Naive thymus-derived CD4-positive, alpha-beta T cell (primary cell): ENCODE measurements at regions not wholly inside any gene's neighbourhood (a gene's known extent, or its start where the extent isn't known, plus 50 kb on each side); places are given as distances from the start of the nearest gene placed in this dataset.

Source experiments
- ATAC-seq: fragments of 150-1000 bp; cut with Tn5 transposase; 2 replicates; pipeline ENCODE4 v1.10.0; 2021; ENCODE audit warnings: mild to moderate bottlenecking, moderate library complexity
- CTCF ChIA-PET: fragments of 350-600 bp; sonication (Branson Sonifier 250); formaldehyde crosslinking; loops from one replicate; lab custom pipeline; 2021; ENCODE audit warnings: antibody characterized with exemption; lab: Charles Lee
- POLR2A ChIA-PET: fragments of 350-600 bp; sonication (Branson Sonifier 250); formaldehyde crosslinking; loops from one replicate; lab custom pipeline; 2021; ENCODE audit warnings: antibody characterized with exemption, inconsistent platforms; lab: Charles Lee
- DNase-seq, 9 donors: peaks; one replicate each; pipeline versions ENCODE4 v3.0.0 to v3.0.0-alpha.2; 2020 to 2022; ENCODE audit warnings: mixed read lengths in 1 of 9
- H3K27ac ChIP-seq: one replicate; pipeline ENCODE4 v1.7.0; 2013; ENCODE audit warnings: mild to moderate bottlenecking, low read depth, low read length, moderate library complexity
- H3K27me3 ChIP-seq, 2 donors: one replicate each; pipeline ENCODE4 v1.7.0; 2013; ENCODE audit warnings: low read length in 2 of 2, mild to moderate bottlenecking in 2 of 2, moderate library complexity in 2 of 2; ENCODE audit not compliant: control insufficient read depth in 2 of 2, insufficient read depth in 2 of 2
- H3K36me3 ChIP-seq, 3 experiments: 1 replicate in 2 of 3; 2 replicates in 1 of 3; pipeline ENCODE4 v1.7.0; 2013; ENCODE audit warnings: low read length in 3 of 3, mild to moderate bottlenecking in 3 of 3, moderate library complexity in 1 of 3; ENCODE audit not compliant: insufficient read depth in 3 of 3, control insufficient read depth in 2 of 3
- H3K4me1 ChIP-seq, 2 donors: one replicate each; pipeline ENCODE4 v1.7.0; 2013; ENCODE audit warnings: low read length in 2 of 2, mild to moderate bottlenecking in 2 of 2, moderate library complexity in 1 of 2; ENCODE audit not compliant: control insufficient read depth in 2 of 2, insufficient read depth in 2 of 2
- H3K4me3 ChIP-seq: 2 replicates; pipeline ENCODE4 v1.7.0; 2013; ENCODE audit warnings: mild to moderate bottlenecking, low read length
- H3K9me3 ChIP-seq, 3 experiments: 1 replicate in 2 of 3; 2 replicates in 1 of 3; pipeline ENCODE4 v1.7.0; 2013; ENCODE audit warnings: low read length in 3 of 3; ENCODE audit not compliant: control insufficient read depth in 2 of 3
- H3K27ac Mint-ChIP-seq, 9 donors: one replicate each; pipeline ENCODE4 v1.8.0; 2020 to 2022; ENCODE audit warnings: mixed read lengths in 9 of 9, mild to moderate bottlenecking in 8 of 9, moderate library complexity in 5 of 9, inconsistent platforms in 2 of 9
- H3K27me3 Mint-ChIP-seq, 5 donors: one replicate each; pipeline ENCODE4 v1.8.0; 2021 to 2022; ENCODE audit warnings: mixed read lengths in 5 of 5, mild to moderate bottlenecking in 1 of 5
- H3K36me3 Mint-ChIP-seq, 5 donors: one replicate each; pipeline ENCODE4 v1.8.0; 2020 to 2022; ENCODE audit warnings: mixed read lengths in 5 of 5, mild to moderate bottlenecking in 3 of 5, inconsistent platforms in 1 of 5
- H3K4me1 Mint-ChIP-seq, 7 donors: one replicate each; pipeline ENCODE4 v1.8.0; 2020 to 2022; ENCODE audit warnings: mixed read lengths in 7 of 7, mild to moderate bottlenecking in 3 of 7, inconsistent platforms in 1 of 7
- H3K4me3 Mint-ChIP-seq, 10 donors: one replicate each; pipeline ENCODE4 v1.8.0; 2020 to 2022; ENCODE audit warnings: mild to moderate bottlenecking in 10 of 10, mixed read lengths in 10 of 10, moderate library complexity in 6 of 10, inconsistent platforms in 2 of 10
- H3K9me3 Mint-ChIP-seq, 11 donors: one replicate each; pipeline ENCODE4 v1.8.0; 2020 to 2022; ENCODE audit warnings: mixed read lengths in 11 of 11, mild to moderate bottlenecking in 4 of 11, inconsistent platforms in 1 of 11, moderate library complexity in 1 of 11
- intact Hi-C, 2 donors: fragments of 100-400 bp; cut with micrococcal nuclease; formaldehyde crosslinking; loops; one replicate each; pipeline ENCODE4 v1.15.1; 2023

GRCh38 chr14:75333606-75334548 lies 55.2 kb downstream of the FOS start:
- POLR2A ChIA-PET, result interaction anchor here (0.6 to 1.7 kb wide), 9 partner anchors 9 to 227 kb away, joined by 3 to 6 read pairs (median 3); no protein-coding TSS in a partner anchor
- peaks cover 0 to 5% (median 0%) of the 10 kb centered on the region in 11 donors for H3K9me3 Mint-ChIP-seq
- intact Hi-C loops, result loop anchor here in 1 of 2 donors (1.0 to 10.0 kb wide), 2 partner anchors 91 to 155 kb away; partner anchors contain the start of gene JDP2
- Histone ChIP-seq H3K27ac (peak overlapping the region; percentile 77), H3K4me1 (peaks cover 12 to 14% of the 10 kb centered on the region in 2 donors), H3K36me3 (no peaks in the 10 kb centered on the region), H3K9me3 (no peaks in the 10 kb centered on the region), H3K4me3 (peak overlapping the region; percentile 71), H3K27me3 (no peaks in the 10 kb centered on the region)
- DNase-seq, result peak; percentile 36 to 80 (median 72)
- peak overlapping the region; percentile 90 to 99 (median 98) for H3K27ac Mint-ChIP-seq
- H3K36me3 Mint-ChIP-seq, result peaks cover 0 to 4% (median 0%) of the 10 kb centered on the region in 5 donors
- H3K27me3 Mint-ChIP-seq, result peaks cover 0 to 18% (median 0%) of the 10 kb centered on the region in 5 donors
- CTCF ChIA-PET, result interaction anchor here (0.7 to 1.2 kb wide), 6 partner anchors 9 to 725 kb away, joined by 3 to 6 read pairs (median 4); no protein-coding TSS in a partner anchor
- H3K4me1 Mint-ChIP-seq, result peaks cover 20 to 42% (median 28%) of the 10 kb centered on the region in 7 donors
- peak; percentile 94 for ATAC-seq
- peak overlapping the region; percentile 84 to 93 (median 88) for H3K4me3 Mint-ChIP-seq

DNA sequence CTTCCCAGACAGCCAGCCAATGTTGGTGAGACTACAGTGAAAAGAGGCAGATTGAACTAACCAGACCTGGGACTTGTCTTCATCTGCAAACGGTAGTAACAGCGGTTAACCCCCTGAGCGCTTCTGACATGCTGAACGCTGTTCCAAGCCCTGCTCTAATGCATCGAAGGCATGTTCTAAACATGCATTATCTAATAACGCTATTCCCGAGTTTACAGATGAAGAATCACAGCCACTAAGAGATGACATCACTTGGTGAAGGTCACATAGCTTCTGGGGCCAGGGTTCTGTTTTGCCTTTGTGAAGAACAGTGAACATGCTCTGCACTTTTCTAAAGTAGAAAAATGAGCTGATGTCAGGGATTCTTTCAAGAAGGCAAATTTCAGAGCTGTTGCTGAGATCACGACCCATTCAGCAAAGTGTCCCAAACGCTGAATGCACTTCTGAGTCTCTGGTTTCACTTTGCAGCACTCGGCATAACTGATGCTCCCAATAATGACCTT lies 56.0 kb downstream of the FOS start:
- DNase-seq (peak in 2 of 9 donors; percentile 12 to 15), ATAC-seq (peak; percentile 63)
- peaks cover 0 to 14% (median 0%) of the 10 kb centered on the region in 5 donors for H3K27me3 Mint-ChIP-seq
- peaks cover 20 to 42% (median 28%) of the 10 kb centered on the region in 7 donors for H3K4me1 Mint-ChIP-seq
- peaks cover 0 to 5% (median 0%) of the 10 kb centered on the region in 11 donors for H3K9me3 Mint-ChIP-seq
- Histone ChIP-seq H3K36me3 (no peaks in the 10 kb centered on the region), H3K4me3 (peak overlapping the region; percentile 71), H3K4me1 (peaks cover 12 to 14% of the 10 kb centered on the region in 2 donors), H3K27ac (peak overlapping the region; percentile 77), H3K27me3 (no peaks in the 10 kb centered on the region), H3K9me3 (no peaks in the 10 kb centered on the region)
- H3K27ac Mint-ChIP-seq, result peak overlapping the region; percentile 90 to 99 (median 98)
- ChIA-PET CTCF (interaction anchor here (0.7 to 1.2 kb wide), 6 partner anchors 8 to 726 kb away, joined by 3 to 6 read pairs (median 3); no protein-coding TSS in a partner anchor), POLR2A (interaction anchor here (1.0 to 1.7 kb wide), 6 partner anchors 8 to 226 kb away, joined by 3 to 4 read pairs (median 3); no protein-coding TSS in a partner anchor)
- intact Hi-C loops, result loop anchor here in 1 of 2 donors (1.0 to 10.0 kb wide), 3 partner anchors 27 to 155 kb away; partner anchors contain the start of gene JDP2
- peak overlapping the region; percentile 81 to 93 (median 88) for H3K4me3 Mint-ChIP-seq
- peaks cover 0 to under 1% (median 0%) of the 10 kb centered on the region in 5 donors for H3K36me3 Mint-ChIP-seq

DNA sequence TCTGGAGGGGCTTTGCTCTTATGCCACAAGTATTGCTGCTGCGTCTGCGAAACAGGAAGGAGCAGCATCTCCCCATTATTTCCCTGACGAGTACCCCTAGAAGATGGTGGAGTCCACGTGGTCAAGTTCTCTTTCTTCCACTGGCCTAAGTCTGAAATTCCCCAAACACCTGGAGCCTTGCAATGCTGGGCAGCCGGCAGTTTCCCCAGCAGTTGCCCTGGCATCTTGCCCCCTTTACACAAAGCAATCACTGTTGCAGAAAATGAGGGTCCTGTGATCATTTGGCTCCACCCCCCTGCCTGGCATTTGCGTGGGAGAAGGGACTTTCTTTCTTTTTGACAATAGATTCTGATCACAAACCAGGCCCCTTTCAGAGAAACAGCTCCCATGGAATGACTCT lies 56.9 kb downstream of the FOS start:
- CTCF ChIA-PET, result interaction anchor here (1.0 to 1.2 kb wide), 2 partner anchors 151 to 153 kb away, joined by 3 to 4 read pairs; no protein-coding TSS in a partner anchor

GRCh38 chr14:75338398-75338797 lies 59.8 kb downstream of the FOS start:
- Mint-ChIP-seq H3K36me3 (no peaks in the 10 kb centered on the region), H3K9me3 (peaks cover 0 to 5% (median 0%) of the 10 kb centered on the region in 11 donors), H3K4me3 (no peak overlapping the region), H3K27ac (no peak overlapping the region), H3K27me3 (peaks cover 0 to 12% (median 0%) of the 10 kb centered on the region in 5 donors), H3K4me1 (peaks cover 8 to 29% (median 18%) of the 10 kb centered on the region in 7 donors)
- no peak for ATAC-seq
- DNase-seq, result no peak
- Histone ChIP-seq H3K4me3 (no peak overlapping the region), H3K27ac (no peak overlapping the region), H3K4me1 (peaks cover 12 to 13% of the 10 kb centered on the region in 2 donors), H3K36me3 (no peaks in the 10 kb centered on the region), H3K9me3 (no peaks in the 10 kb centered on the region), H3K27me3 (no peaks in the 10 kb centered on the region)
- POLR2A ChIA-PET, result no interaction called here
- CTCF ChIA-PET, result interaction anchor here (0.7 kb wide), 1 partner anchor 207 kb away, joined by 3 read pairs; no protein-coding TSS in a partner anchor
- intact Hi-C loops, result loop anchor here in 1 of 2 donors (10.0 kb wide), 1 partner anchor 86 kb away; the partner anchor contains the start of gene JDP2

More for the DNA sequence above, 56.9 kb downstream of the FOS start:
- peaks cover 20 to 42% (median 28%) of the 10 kb centered on the region in 7 donors for H3K4me1 Mint-ChIP-seq
- H3K9me3 ChIP-seq, result no peaks in the 10 kb centered on the region
- peaks cover 0 to 5% (median 0%) of the 10 kb centered on the region in 11 donors for H3K9me3 Mint-ChIP-seq
- no peak overlapping the region for H3K27ac ChIP-seq
- peak overlapping the region in 9 of 10 donors; percentile 10 to 89 (median 61) for H3K4me3 Mint-ChIP-seq
- H3K36me3 Mint-ChIP-seq, result no peaks in the 10 kb centered on the region
- H3K4me3 ChIP-seq, result no peak overlapping the region
- no peaks in the 10 kb centered on the region for H3K36me3 ChIP-seq
- H3K27me3 ChIP-seq, result no peaks in the 10 kb centered on the region
- peaks cover 12 to 14% of the 10 kb centered on the region in 2 donors for H3K4me1 ChIP-seq
- no peak for ATAC-seq
- DNase-seq, result no peak
- POLR2A ChIA-PET, result no interaction called here
- H3K27ac Mint-ChIP-seq, result peak overlapping the region in 6 of 9 donors; percentile 54 to 99 (median 86)
- peaks cover 0 to 9% (median 0%) of the 10 kb centered on the region in 5 donors for H3K27me3 Mint-ChIP-seq
- intact Hi-C loops, result loop anchor here in 1 of 2 donors (1.0 to 10.0 kb wide), 2 partner anchors 28 to 89 kb away; partner anchors contain the start of gene JDP2

GRCh38 chr14:75339059-75339458 lies 60.4 kb downstream of the FOS start:
- Mint-ChIP-seq H3K9me3 (peaks cover 0 to 5% (median 0%) of the 10 kb centered on the region in 11 donors), H3K36me3 (no peaks in the 10 kb centered on the region), H3K27ac (no peak overlapping the region), H3K27me3 (peaks cover 0 to 14% (median 0%) of the 10 kb centered on the region in 5 donors), H3K4me3 (no peak overlapping the region), H3K4me1 (peaks cover 5 to 23% (median 15%) of the 10 kb centered on the region in 7 donors)
- intact Hi-C loops, result loop anchor here in 1 of 2 donors (10.0 kb wide), 1 partner anchor 86 kb away; the partner anchor contains the start of gene JDP2
- H3K27me3 ChIP-seq, result no peaks in the 10 kb centered on the region
- ATAC-seq (no peak), DNase-seq (no peak)
- no peak overlapping the region for H3K4me3 ChIP-seq
- no peaks in the 10 kb centered on the region for H3K9me3 ChIP-seq
- H3K36me3 ChIP-seq, result no peaks in the 10 kb centered on the region
- no peak overlapping the region for H3K27ac ChIP-seq
- CTCF ChIA-PET, result no interaction called here
- H3K4me1 ChIP-seq, result peaks cover 7 to 8% of the 10 kb centered on the region in 2 donors
- POLR2A ChIA-PET, result no interaction called here

DNA sequence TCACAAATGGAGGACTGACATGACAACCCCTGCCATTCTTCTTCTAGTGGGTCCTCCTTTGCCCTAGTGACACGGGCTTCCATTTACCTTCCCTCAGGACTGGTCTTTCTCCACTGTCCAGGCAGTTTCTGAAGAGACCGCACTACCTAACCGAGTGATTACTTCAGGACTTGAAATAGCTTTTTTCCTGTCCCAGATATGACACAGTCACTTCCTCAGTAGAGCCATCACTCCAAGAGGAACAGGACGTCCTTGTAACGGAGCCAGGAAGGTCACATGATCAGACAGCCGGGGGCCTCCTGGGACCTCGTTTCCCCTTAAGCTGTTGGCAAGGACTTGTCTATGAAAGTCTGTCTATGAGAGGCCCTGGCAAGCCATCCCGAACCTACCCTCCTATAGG lies 62.3 kb downstream of the FOS start:
- Mint-ChIP-seq H3K27ac (no peak overlapping the region), H3K4me1 (peaks cover 0 to 5% (median 2%) of the 10 kb centered on the region in 7 donors), H3K27me3 (peaks cover 0 to 14% (median 3%) of the 10 kb centered on the region in 5 donors), H3K9me3 (peaks cover 0 to 10% (median 1%) of the 10 kb centered on the region in 11 donors), H3K36me3 (peaks cover 0 to 7% (median 5%) of the 10 kb centered on the region in 5 donors), H3K4me3 (no peak overlapping the region)
- DNase-seq, result no peak
- Histone ChIP-seq H3K27ac (no peak overlapping the region), H3K36me3 (no peaks in the 10 kb centered on the region), H3K4me1 (no peaks in the 10 kb centered on the region), H3K9me3 (no peaks in the 10 kb centered on the region), H3K4me3 (no peak overlapping the region), H3K27me3 (no peaks in the 10 kb centered on the region)
- ChIA-PET CTCF (no interaction called here), POLR2A (no interaction called here)
- ATAC-seq, result peak; percentile 41
- intact Hi-C loops, result no loop called here
